PC-3 (cell line): ENCODE measurements at regions not wholly inside any gene's neighbourhood (a gene's known extent, or its start where the extent isn't known, plus 50 kb on each side); places are given as distances from the start of the nearest gene placed in this dataset.

ENCODE experiments used
- ATAC-seq: fragments of 200-7000 bp; cut with Tn5 transposase; 2 replicates; pipeline ENCODE4 v1.9.1; 2020; ENCODE audit warnings: mild to moderate bottlenecking, moderate library complexity
- BruUV-seq: library from RNA; stranded (reverse); fragments of 400-500 nt; replicated peaks from 2 replicates; lab custom pipeline; 2021; lab: Mats Ljungman, UMichigan
- CTCF ChIA-PET: fragments of 300-600 bp; sonication (Branson Sonifier 250); formaldehyde crosslinking; loops from one replicate; lab custom pipeline; 2022; ENCODE audit warnings: antibody characterized with exemption; lab: Charles Lee
- POLR2A ChIA-PET: fragments of 300-600 bp; sonication (Branson Sonifier 250); formaldehyde crosslinking; loops from one replicate; lab custom pipeline; 2022; ENCODE audit warnings: antibody characterized with exemption; ENCODE audit not compliant: unreplicated experiment; lab: Charles Lee
- DNase-seq: peaks from one replicate; pipeline ENCODE4 v3.0.0-alpha.2; 2015
- H2AFZ ChIP-seq: fragments of 300-600 bp; sonication (generic); 2 replicates; pipeline ENCODE4 v1.6.0; 2016; ENCODE audit warnings: antibody characterized with exemption, low read length
- H3F3A ChIP-seq: fragments of 300-600 bp; sonication (generic); one replicate; pipeline ENCODE4 v1.6.0; 2017; ENCODE audit warnings: antibody characterized with exemption, low read length, control low read depth, mild to moderate bottlenecking; ENCODE audit not compliant: unreplicated experiment
- H3K27ac ChIP-seq: fragments of 300-600 bp; sonication (generic); 2 replicates; pipeline ENCODE4 v1.5.1; 2016; ENCODE audit warnings: mild to moderate bottlenecking, low read length
- H3K27me3 ChIP-seq: fragments of 300-600 bp; sonication (generic); 2 replicates; pipeline ENCODE4 v1.6.1; 2016; ENCODE audit warnings: low read length, mixed read lengths
- H3K36me3 ChIP-seq: fragments of 300-600 bp; sonication (generic); 2 replicates; pipeline ENCODE4 v1.6.1; 2016; ENCODE audit warnings: low read depth, mixed run types, low read length, mixed read lengths
- H3K4me1 ChIP-seq: fragments of 300-600 bp; sonication (generic); 2 replicates; pipeline ENCODE4 v1.5.1; 2016; ENCODE audit warnings: low read length; ENCODE audit not compliant: insufficient read depth
- H3K4me2 ChIP-seq: fragments of 300-600 bp; sonication (generic); 2 replicates; pipeline ENCODE4 v1.6.0; 2016; ENCODE audit warnings: low read length
- H3K4me3 ChIP-seq: fragments of 300-600 bp; sonication (generic); 2 replicates; pipeline ENCODE4 v1.5.1; 2016; ENCODE audit warnings: mild to moderate bottlenecking, low read length, mixed read lengths
- H3K79me2 ChIP-seq: fragments of 300-600 bp; sonication (generic); 2 replicates; pipeline ENCODE4 v1.6.1; 2017; ENCODE audit warnings: low read length, mixed read lengths
- H3K9ac ChIP-seq: fragments of 300-600 bp; sonication (generic); 2 replicates; pipeline ENCODE4 v1.6.0; 2016; ENCODE audit warnings: mild to moderate bottlenecking, low read length
- H3K9me2 ChIP-seq: fragments of 300-600 bp; sonication (generic); replicated peaks from 2 replicates; pipeline ENCODE4 v1.6.1; 2016; ENCODE audit warnings: mixed run types, low read length, mixed read lengths
- H3K9me3 ChIP-seq: fragments of 300-600 bp; sonication (generic); 2 replicates; pipeline ENCODE4 v1.6.1; 2016; ENCODE audit warnings: low read length, mixed read lengths
- H4K20me1 ChIP-seq: fragments of 300-600 bp; sonication (generic); 2 replicates; pipeline ENCODE4 v1.6.1; 2016; ENCODE audit warnings: low read length, mixed read lengths
- EZH2 ChIP-seq: fragments of 300-600 bp; sonication (generic); IDR thresholded peaks from one replicate; pipeline ENCODE4 v1.6.1; 2017; ENCODE audit warnings: antibody characterized with exemption, mild to moderate bottlenecking, low read length; ENCODE audit not compliant: unreplicated experiment
- EZH2phosphoT487 ChIP-seq: fragments of 300-600 bp; sonication (generic); IDR thresholded peaks from 2 replicates; pipeline ENCODE4 v1.6.1; 2018; ENCODE audit warnings: mild to moderate bottlenecking, antibody characterized with exemption, low read length, borderline replicate concordance
- intact Hi-C: fragments of 100-400 bp; cut with micrococcal nuclease; formaldehyde crosslinking; loops from 2 replicates; pipeline ENCODE4 v1.9.0; 2023
- TF ChIP-seq, protein P1 (sequence below): fragments of 300-600 bp; sonication (generic); conservative IDR thresholded peaks from 2 replicates; pipeline ENCODE4 v1.5.1; 2017; ENCODE audit warnings: antibody characterized with exemption, low read depth, mild to moderate bottlenecking, low read length

DNA sequence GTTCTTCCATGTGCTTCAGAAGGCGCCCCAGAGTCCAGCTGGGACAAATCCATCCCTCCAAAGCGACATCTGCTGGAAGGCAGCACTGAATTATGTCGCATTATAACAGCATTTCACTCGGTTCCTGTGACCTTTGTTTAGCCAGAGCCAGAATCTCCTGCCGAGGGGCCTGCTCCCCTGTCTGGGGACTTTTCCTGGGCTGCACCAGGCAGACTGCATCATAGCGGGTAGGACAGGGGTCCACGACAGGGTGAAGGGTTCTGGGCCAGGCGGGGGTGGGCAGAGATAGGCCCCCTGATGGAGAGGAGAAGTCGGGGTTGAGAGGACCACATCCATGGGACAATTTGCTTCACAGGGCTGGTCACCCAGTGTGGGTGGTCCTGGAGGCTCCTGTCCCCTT is 276.9 kb downstream of the MATN1 start:
- ATAC-seq = no peak
- Histone ChIP-seq H3K9me2 (no peaks in the 10 kb centered on the region), H3K9ac (no peak overlapping the region), H3K36me3 (no peaks in the 10 kb centered on the region), H3K27me3 (no peaks in the 10 kb centered on the region), H3F3A (no peaks in the 10 kb centered on the region), H4K20me1 (no peaks in the 10 kb centered on the region), H3K4me3 (no peak overlapping the region), H3K4me1 (no peaks in the 10 kb centered on the region), H3K9me3 (no peaks in the 10 kb centered on the region), H3K4me2 (no peak overlapping the region), H3K27ac (no peak overlapping the region), H3K79me2 (no peaks in the 10 kb centered on the region), H2AFZ (no peak overlapping the region)
- ChIA-PET CTCF (no interaction called here), POLR2A (no interaction called here)
- no TSS peak for BruUV-seq
- TF ChIP-seq EZH2phosphoT487 (no peak), EZH2 (no peak)
- TF ChIP-seq, protein P1, sequence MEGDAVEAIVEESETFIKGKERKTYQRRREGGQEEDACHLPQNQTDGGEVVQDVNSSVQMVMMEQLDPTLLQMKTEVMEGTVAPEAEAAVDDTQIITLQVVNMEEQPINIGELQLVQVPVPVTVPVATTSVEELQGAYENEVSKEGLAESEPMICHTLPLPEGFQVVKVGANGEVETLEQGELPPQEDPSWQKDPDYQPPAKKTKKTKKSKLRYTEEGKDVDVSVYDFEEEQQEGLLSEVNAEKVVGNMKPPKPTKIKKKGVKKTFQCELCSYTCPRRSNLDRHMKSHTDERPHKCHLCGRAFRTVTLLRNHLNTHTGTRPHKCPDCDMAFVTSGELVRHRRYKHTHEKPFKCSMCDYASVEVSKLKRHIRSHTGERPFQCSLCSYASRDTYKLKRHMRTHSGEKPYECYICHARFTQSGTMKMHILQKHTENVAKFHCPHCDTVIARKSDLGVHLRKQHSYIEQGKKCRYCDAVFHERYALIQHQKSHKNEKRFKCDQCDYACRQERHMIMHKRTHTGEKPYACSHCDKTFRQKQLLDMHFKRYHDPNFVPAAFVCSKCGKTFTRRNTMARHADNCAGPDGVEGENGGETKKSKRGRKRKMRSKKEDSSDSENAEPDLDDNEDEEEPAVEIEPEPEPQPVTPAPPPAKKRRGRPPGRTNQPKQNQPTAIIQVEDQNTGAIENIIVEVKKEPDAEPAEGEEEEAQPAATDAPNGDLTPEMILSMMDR = no peak
- DNase-seq = no peak
- intact Hi-C loops = no loop called here

GRCh38 chr1:30446095-30446494 is 277.3 kb downstream of the MATN1 start:
- ChIA-PET CTCF (no interaction called here), POLR2A (no interaction called here)
- Histone ChIP-seq H3K4me3 (no peak overlapping the region), H3K27me3 (no peaks in the 10 kb centered on the region), H2AFZ (no peak overlapping the region), H3K9ac (no peak overlapping the region), H3F3A (no peaks in the 10 kb centered on the region), H3K4me1 (no peaks in the 10 kb centered on the region), H3K79me2 (no peaks in the 10 kb centered on the region), H3K36me3 (no peaks in the 10 kb centered on the region), H3K27ac (no peak overlapping the region), H3K4me2 (no peak overlapping the region), H4K20me1 (no peaks in the 10 kb centered on the region), H3K9me3 (no peaks in the 10 kb centered on the region), H3K9me2 (no peaks in the 10 kb centered on the region)
- DNase-seq (no peak), ATAC-seq (no peak)
- BruUV-seq = no TSS peak
- intact Hi-C loops = no loop called here
- TF ChIP-seq, protein P1 = no peak
- TF ChIP-seq EZH2phosphoT487 = no peak
- TF ChIP-seq EZH2 = no peak

DNA sequence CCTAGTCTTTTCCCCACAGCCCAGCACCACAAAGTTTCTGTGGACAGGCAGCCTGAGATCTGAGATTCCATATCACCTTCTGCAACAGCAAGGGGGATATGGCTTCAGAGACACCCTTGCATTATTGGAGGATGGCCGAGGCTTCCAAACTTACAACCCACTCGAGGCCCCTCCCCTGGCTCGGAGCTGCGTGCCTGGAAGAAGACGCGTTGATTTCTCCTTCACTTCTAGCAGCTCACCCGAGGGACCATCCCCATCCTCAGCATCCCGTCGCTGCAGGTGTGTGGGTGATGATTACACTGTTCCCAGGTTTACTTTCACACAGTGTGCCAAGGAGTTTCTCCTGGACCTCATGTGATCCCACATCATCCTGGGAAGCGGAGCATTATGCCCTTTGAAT is 277.9 kb downstream of the MATN1 start:
- ATAC-seq (no peak), DNase-seq (no peak)
- CTCF ChIA-PET = no interaction called here
- Histone ChIP-seq H3K36me3 (no peaks in the 10 kb centered on the region), H2AFZ (no peak overlapping the region), H3K27ac (no peak overlapping the region), H3K9me3 (no peaks in the 10 kb centered on the region), H3F3A (no peaks in the 10 kb centered on the region), H3K9me2 (no peaks in the 10 kb centered on the region), H3K4me1 (no peaks in the 10 kb centered on the region), H3K27me3 (no peaks in the 10 kb centered on the region), H3K79me2 (no peaks in the 10 kb centered on the region), H3K4me2 (no peak overlapping the region), H4K20me1 (no peaks in the 10 kb centered on the region), H3K4me3 (no peak overlapping the region), H3K9ac (no peak overlapping the region)
- POLR2A ChIA-PET = no interaction called here
- TF ChIP-seq EZH2 = no peak
- no peak for TF ChIP-seq EZH2phosphoT487
- intact Hi-C loops = no loop called here
- no TSS peak for BruUV-seq
